Cerebellar cortex (tissue), 1 donor: ENCODE measurements at regions not wholly inside any gene's neighbourhood (a gene's known extent, or its start where the extent isn't known, plus 50 kb on each side); places are given as distances from the start of the nearest gene placed in this dataset.
A peak's percentile ranks its signal among the peaks of the same experiment; 100 is the strongest.

Experiments
- DNase-seq: peaks from one replicate; pipeline ENCODE4 v3.0.0-alpha.2; 2015; ENCODE audit warnings: low spot score

DNA sequence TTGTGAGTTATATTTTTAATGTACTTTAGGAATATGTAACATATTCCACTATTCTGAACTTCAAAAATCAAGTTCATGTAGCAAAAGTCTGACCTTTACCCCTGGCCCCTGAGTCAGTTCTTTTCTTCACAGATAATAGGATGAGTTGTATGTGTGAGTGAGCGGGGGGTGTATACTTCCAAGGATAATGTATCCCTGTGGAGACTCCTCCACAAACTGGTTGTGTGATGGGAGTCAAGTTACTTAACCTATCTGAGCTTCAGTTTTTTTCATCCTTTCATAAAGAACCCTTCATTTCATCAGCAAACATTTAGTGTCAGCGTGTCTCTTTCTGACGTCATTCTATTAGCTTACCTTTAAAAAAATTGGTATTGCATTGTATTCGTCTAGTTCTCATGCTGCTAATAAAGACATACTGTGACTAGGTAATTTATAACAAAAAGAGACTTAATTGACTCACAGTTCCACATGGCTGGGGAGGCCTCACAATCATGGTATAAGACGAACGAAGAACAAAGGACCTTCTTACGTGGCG, 288.1 kb upstream of the GPC6 start:
- DNase-seq = no peak

GRCh38 chr13:92941167-92941566, 285.4 kb upstream of the GPC6 start:
- no peak for DNase-seq

DNA sequence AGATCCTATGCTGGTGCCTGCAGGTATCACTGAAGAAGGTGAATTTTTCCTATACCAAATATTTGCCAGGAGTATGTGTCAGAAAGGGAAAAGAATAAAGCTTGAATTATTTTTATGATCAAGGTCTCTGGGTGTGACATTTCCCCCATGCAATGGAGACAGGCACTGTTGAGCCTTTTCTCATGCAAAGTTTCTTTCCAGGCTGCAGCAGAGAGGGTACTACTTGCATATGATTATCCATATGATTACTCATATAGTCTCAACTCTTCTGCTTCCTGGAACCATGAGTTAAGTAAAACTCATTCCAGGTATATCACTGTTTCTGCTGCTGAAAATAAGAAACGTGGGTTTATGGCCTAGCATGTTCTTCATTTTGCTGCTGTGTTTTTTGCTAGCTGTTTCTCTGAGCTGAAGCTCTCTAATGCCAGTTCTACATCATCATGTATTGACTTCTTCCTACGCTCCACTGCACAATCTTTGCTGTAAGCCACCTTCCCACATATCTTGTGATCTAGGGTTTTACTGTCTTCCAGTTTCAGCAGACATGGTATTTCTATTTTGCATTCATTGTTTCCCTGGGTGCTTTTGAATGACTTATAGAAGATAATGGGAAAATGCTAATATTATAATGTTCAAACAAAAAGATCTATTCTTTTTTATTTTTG, 278.7 kb upstream of the GPC6 start:
- no peak for DNase-seq

DNA sequence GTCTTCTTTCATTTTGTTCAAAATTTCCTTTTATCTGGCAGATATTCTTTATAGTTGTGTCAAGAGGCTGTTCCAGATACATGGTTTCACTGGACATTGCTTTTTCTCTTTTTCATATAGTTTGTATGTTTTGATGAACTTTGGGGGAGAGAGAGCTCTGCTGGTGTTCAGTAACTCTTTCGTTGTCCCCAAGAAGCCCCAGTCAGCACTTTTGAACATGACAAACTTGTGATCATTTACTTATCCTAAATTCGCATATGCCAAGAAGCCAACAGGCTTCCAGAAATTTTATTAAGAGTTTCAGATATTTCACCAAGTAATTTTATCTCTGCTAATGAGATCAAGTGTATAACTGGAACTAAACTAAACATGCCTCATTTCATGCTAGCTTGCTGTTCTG, 275.8 kb upstream of the GPC6 start:
- DNase-seq = no peak

DNA sequence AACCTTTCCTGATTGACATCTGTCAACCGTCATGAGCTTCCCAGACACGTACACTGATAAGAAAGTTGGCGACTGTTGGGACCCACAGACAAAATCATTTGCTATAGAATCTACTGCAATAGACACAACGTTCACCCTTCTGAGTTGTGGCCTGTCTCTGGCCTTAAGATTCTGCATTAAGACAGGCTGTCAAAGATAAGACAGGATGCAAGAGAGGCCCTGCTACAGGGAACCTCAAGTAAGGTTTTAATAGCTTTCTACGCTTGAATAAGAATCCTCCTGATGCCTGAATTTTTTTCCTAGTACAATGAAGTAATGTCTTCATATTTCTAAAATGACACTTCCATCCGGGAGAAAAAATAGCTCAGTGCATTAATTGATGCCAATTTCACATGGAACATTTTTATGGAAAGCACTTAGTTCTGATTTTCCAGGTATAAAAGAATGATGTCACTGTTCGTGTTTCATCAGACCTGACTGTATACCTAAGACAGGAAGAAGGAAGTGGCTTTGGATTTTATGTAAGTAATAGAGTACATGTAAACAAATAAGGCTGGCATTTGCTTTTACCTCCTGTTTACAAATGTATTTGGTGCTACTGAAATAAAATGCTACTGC, 275.2 kb upstream of the GPC6 start:
- DNase-seq = no peak

GRCh38 chr13:92952161-92952560, 274.4 kb upstream of the GPC6 start:
- no peak for DNase-seq

DNA sequence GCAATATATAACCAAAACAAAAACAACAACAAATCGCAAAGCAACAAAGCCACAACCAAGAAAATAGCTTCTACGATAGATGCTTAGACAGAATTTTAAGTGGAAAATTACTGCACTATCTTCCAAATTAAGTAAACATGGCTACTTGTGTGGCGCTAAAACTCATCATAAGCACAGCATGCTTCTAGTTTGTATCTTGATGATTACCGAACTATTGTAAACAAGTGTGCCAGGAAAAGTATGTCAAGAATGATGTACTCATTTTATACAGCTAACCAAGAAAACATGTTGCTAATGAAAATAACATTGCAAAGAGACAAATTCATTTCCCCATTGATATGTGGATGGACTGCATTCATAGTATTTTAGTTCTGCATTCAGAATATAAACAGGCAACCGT, 271.9 kb upstream of the GPC6 start:
- DNase-seq = no peak

DNA sequence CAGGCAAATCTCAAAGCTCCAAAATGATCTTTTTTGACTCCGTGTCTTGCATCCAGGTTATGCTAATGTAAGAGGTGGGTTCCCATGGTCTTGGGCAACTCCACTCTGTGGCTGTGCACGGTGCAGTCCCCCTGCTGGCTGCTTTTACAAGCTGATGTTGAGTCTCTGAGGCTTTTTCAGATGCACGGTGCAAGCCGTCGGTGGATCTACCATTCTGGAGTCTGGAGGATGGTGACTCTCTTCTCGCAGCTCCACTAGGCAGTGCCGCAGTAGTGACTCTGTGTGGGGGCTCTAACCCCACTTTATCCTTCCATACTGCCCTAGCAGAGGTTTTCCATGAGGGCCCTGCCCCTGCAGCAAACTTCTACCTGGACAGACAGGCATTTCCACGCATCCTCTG, 266.8 kb upstream of the GPC6 start:
- DNase-seq = no peak

GRCh38 chr13:92963029-92963428, 263.6 kb upstream of the GPC6 start:
- no peak for DNase-seq

- no peak for DNase-seq
Measured at GRCh38 chr13:92966341-92966740, 260.3 kb upstream of the GPC6 start.

DNA sequence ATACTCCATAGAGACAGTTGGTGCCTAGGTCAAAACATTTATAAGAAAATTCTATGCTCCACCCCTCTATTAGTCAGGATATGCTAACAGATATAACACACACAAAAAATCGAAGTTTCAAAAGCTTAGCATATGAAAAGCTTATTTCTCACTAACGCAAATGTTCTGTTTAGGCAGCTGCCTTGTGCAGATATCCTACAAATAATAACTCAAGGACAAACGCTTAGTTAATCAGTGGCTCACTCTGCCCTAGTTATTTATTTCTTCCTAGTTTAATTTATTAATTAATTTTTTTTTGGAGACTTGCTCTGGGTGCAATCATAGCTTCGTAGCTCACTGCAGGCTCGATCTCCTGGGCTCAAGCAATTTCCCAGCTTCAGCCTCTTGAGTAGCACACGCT, 259.7 kb upstream of the GPC6 start:
- no peak for DNase-seq

DNA sequence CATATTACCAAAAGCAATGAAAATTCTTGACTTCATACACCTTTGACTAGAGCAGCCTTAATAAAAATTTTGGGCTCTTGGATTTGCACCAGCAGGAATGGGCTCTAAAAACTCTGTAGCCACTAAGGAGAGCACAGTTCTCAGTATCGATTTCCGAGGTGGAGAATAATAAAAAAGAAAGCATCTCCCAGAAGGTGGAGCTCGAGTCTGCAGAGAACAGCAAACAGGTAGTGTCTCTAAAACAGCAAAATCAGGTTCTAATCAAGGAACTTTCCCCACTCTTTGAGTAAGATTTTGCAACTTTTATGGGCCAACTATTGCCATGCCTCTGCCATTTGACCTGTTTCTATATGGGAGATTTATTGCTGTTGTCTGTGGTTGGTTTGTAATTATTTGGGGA, 258.7 kb upstream of the GPC6 start:
- DNase-seq = peak; percentile 3

DNA sequence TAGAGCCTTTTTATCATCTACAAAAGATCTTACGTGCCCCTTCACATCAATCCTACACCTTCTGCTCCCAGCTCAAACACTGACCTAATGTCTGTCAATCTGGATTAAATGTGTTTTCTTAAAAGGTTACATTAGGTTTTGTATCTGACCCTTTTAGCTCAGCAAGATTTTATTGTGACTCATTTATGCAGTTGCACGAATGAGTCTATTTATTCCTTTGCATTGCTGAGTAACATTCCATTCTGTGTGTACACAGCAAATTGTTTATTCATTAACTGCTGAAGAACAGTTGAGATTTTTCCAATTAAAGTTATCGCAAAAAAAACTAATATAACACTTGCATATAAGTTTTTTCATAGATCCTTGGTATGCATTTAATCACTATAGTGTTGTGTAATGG, 253.9 kb upstream of the GPC6 start:
- DNase-seq = no peak

DNA sequence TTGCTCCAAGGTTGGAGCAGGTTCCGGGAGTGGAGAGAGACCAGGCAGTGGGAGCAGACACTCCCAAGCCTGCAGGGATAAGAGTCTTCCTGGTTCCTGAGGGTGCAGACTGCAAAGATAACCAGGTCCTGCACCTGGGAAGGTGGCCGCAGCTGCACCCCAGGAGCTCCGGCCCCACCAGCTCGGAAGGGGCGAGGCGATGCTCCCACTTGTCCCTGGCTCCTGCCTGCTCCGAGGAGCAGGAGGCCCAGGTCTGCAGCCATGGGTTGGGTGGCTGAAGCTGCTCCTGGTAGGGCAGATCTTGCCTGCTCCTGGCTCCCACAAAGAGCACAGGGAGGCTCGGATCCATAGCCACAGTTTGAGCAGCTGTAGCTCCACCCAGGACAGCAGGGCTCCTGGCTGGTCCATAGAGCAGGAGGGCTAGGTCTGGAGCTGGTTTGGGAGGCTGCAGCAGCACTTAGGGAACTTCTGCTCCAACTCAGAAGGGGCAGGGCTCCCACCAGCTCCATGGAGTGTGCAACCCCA, 251.6 kb upstream of the GPC6 start:
- DNase-seq = no peak

DNA sequence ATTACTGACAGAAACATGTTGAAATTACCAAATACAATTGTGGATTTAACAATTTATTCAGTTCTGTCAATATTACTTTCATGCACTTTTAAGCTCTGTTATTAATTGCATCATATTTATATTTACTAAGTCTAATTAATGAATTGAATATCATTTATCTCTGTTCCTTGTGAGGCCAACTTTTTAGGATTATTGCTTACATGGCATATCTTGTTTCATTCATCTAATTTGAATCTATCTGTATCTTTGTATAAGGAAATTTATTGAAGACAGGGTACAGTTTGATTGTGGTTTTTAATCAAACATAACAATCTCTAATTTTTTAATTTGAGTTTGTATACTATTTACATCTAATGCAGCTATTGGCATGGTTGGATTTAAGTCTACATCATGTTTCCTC, 249.9 kb upstream of the GPC6 start:
- no peak for DNase-seq

GRCh38 chr13:92984151-92984550, 242.5 kb upstream of the GPC6 start:
- DNase-seq = no peak

DNA sequence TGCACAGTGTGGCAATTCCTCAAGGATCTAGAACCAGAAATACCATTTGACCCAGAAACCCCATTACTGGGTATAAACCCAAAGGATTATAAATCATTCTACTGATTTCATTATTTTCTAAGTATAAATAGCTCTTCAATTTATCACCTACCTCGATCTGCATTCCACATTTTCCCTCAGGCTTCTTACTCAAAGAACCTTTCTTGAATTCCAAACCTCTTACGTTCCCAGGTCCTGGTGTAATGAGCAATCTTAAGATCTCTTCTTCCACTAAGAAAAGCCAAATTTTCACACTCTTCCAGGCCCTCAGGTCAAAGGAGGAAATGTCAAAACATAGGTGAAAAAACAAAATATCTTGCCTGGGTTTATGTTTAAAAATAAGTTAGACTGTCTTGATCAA, 237.3 kb upstream of the GPC6 start:
- no peak for DNase-seq

DNA sequence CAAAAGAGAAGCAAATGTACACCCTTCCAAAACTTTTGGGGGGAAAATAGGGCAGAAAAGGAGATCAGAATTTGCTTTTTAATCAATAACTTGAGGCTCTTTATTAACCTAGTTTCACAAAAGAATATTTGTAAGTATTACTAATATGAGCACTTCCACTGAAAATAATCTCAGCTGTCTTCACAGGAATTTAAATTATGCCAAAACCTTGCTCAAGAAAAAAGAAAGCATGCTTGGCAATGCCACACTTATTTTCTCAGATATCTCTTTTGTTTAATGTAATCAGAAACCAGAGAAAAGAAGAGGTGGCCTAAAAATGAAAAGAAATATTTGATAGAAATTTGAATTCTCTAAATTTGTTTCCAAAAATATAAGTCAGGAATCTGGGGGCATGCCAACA, 234.9 kb upstream of the GPC6 start:
- DNase-seq = no peak

GRCh38 chr13:92994056-92994455, 232.6 kb upstream of the GPC6 start:
- no peak for DNase-seq

GRCh38 chr13:93001866-93002461, 224.6 kb upstream of the GPC6 start:
- no peak for DNase-seq

DNA sequence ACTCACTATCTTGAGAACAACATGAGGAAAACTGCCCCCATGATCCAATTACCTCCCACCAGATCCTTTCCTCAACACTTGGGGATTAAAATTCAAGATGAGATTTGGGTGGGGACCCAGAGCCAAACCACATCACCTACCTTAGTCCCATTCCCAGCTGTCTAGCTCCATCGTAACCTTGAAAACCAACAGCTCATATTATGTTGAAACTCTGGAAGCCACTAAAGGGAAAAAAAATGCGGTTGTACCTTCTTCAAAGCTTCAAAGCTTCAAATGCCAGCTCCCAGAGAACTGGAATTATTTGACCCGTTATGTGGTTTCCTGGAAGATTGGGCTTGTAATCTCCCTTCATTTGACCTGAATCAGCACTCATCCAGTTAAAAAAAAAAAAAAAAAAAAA, 223.1 kb upstream of the GPC6 start:
- DNase-seq = no peak

DNA sequence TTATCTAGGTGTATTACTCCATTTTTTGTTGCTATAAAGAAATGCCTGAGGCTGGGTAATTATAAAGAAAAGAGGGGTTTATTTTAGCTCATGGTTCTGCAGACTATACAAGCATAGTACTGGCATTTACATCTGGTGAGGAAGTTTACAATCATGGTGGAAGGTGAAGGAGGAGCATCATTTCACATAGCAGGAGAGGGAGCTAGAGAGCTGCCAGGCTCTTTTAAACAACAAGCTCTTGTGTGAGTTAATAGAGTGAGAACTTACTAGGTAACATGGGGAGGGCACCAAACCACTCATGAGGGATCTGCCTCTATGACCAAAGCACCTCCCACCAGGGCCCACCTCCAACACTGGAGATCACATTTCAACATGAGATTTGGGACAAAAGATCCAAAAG, 221.7 kb upstream of the GPC6 start:
- peak; percentile 5 for DNase-seq

GRCh38 chr13:93007928-93008327, 218.7 kb upstream of the GPC6 start:
- no peak for DNase-seq
